PC-9 (cell line): ENCODE measurements at regions not wholly inside any gene's neighbourhood (a gene's known extent, or its start where the extent isn't known, plus 50 kb on each side); places are given as distances from the start of the nearest gene placed in this dataset.

Experiments
- BruUV-seq: library from RNA; stranded (reverse); fragments of 400-500 nt; replicated peaks from 2 replicates; lab custom pipeline; 2021; lab: Mats Ljungman, UMichigan
- CTCF ChIA-PET: fragments of 300-600 bp; sonication (Branson Sonifier 250); formaldehyde crosslinking; loops from one replicate; lab custom pipeline; 2022; ENCODE audit warnings: antibody characterized with exemption; lab: Charles Lee
- POLR2A ChIA-PET: fragments of 300-600 bp; sonication (Branson Sonifier 250); formaldehyde crosslinking; loops from one replicate; lab custom pipeline; 2022; ENCODE audit warnings: antibody characterized with exemption; ENCODE audit not compliant: unreplicated experiment; lab: Charles Lee
- DNase-seq, 2 experiments: peaks; one replicate each; pipeline versions ENCODE4 v3.0.0 to v3.0.0-alpha.2; 2015 to 2022; ENCODE audit warnings: mixed read lengths in 1 of 2
- H2AFZ ChIP-seq: fragments of 200-600 bp; sonication (generic); 2 replicates; pipeline ENCODE4 v1.8.1; 2017; ENCODE audit warnings: antibody characterized with exemption
- H3F3A ChIP-seq: fragments of 200-600 bp; sonication (generic); 2 replicates; pipeline ENCODE4 v1.8.1; 2017; ENCODE audit warnings: antibody characterized with exemption, mild to moderate bottlenecking, low read depth; ENCODE audit not compliant: insufficient read depth
- H3K27ac ChIP-seq: fragments of 200-600 bp; sonication (generic); 2 replicates; pipeline ENCODE4 v1.6.1; 2016; ENCODE audit warnings: mixed run types
- H3K27me3 ChIP-seq: fragments of 200-600 bp; sonication (generic); 2 replicates; pipeline ENCODE4 v1.6.1; 2016; ENCODE audit warnings: low read depth, mixed run types; ENCODE audit not compliant: insufficient read depth
- H3K36me3 ChIP-seq: fragments of 200-600 bp; sonication (generic); 2 replicates; pipeline ENCODE4 v1.6.1; 2016; ENCODE audit warnings: low read depth, mixed run types
- H3K4me1 ChIP-seq: fragments of 200-600 bp; sonication (generic); replicated peaks from 2 replicates; pipeline ENCODE4 v1.6.1; 2016; ENCODE audit warnings: mixed run types; ENCODE audit not compliant: insufficient read depth
- H3K4me2 ChIP-seq: fragments of 200-600 bp; sonication (generic); 2 replicates; pipeline ENCODE4 v1.6.1; 2017; ENCODE audit warnings: mixed run types
- H3K4me3 ChIP-seq: fragments of 200-600 bp; sonication (generic); 2 replicates; pipeline ENCODE4 v1.6.1; 2016; ENCODE audit warnings: mixed run types
- H3K79me2 ChIP-seq: fragments of 200-600 bp; sonication (generic); 2 replicates; pipeline ENCODE4 v1.6.1; 2017; ENCODE audit warnings: low read depth, mixed run types
- H3K9me2 ChIP-seq: fragments of 200-600 bp; sonication (generic); 2 replicates; pipeline ENCODE4 v1.8.1; 2017; ENCODE audit warnings: mild to moderate bottlenecking; ENCODE audit not compliant: insufficient read depth
- H3K9me3 ChIP-seq: fragments of 200-600 bp; sonication (generic); 2 replicates; pipeline ENCODE4 v1.8.1; 2016; ENCODE audit warnings: low read depth; ENCODE audit not compliant: insufficient read depth
- H4K20me1 ChIP-seq: fragments of 200-600 bp; sonication (generic); 2 replicates; pipeline ENCODE4 v1.8.1; 2017; ENCODE audit not compliant: insufficient read depth
- EZH2 ChIP-seq: fragments of 200-600 bp; sonication (generic); IDR thresholded peaks from 2 replicates; pipeline ENCODE4 v1.8.0; 2017; ENCODE audit warnings: antibody characterized with exemption, low read depth
- intact Hi-C: fragments of 100-400 bp; cut with micrococcal nuclease; formaldehyde crosslinking; loops from one replicate; pipeline ENCODE4 v1.10.0; 2022; ENCODE audit not compliant: unreplicated experiment
- TF ChIP-seq, protein P1 (sequence below): fragments of 200-600 bp; sonication (generic); conservative IDR thresholded peaks from 2 replicates; pipeline ENCODE4 v1.6.1; 2017; ENCODE audit warnings: mixed run types, antibody characterized with exemption, mild to moderate bottlenecking, moderate library complexity

DNA sequence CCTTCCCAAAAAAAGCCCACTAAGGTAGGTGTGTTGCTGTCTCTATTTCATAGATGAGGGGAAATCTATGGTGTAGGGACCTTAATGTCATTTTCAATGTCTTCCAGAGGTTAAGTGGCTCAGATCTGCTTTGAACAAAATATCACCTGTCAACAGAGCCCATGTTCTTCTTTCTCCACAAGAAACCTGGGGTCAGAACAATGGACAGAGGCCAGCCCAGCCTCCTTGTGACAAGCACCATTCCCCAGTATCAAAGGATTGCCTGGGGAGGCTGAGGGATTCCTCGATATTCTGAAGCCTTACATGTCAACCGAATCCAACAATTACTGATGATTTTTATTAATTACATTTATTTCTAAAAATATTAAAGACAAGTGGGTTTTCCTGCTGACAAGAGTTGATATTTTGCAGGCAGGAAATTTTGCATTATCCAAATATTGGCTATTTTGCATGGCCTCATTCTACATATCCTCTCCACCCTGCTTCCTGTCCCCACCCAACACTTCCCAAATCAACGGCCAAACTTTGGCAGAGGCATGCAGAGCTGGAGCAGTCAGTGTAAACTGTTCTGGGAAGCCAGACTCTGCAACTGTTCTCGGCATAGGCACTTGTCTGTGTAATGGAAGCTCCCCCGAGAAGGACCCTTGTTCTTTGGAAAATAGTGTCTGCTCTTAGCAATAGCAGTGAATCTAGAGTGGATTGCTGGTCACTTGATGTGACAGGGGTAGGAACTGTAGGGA is 281.5 kb downstream of the HS3ST3A1 start:
- Histone ChIP-seq H3K4me2 (no peak overlapping the region), H3K9me2 (no peaks in the 10 kb centered on the region), H4K20me1 (no peaks in the 10 kb centered on the region), H3K4me3 (no peak overlapping the region), H2AFZ (no peak overlapping the region), H3K4me1 (no peaks in the 10 kb centered on the region), H3K9me3 (no peaks in the 10 kb centered on the region), H3K36me3 (no peaks in the 10 kb centered on the region), H3F3A (no peaks in the 10 kb centered on the region), H3K27me3 (no peaks in the 10 kb centered on the region), H3K27ac (no peak overlapping the region), H3K79me2 (no peaks in the 10 kb centered on the region)
- DNase-seq = no peak
- no TSS peak for BruUV-seq
- TF ChIP-seq, protein P1, sequence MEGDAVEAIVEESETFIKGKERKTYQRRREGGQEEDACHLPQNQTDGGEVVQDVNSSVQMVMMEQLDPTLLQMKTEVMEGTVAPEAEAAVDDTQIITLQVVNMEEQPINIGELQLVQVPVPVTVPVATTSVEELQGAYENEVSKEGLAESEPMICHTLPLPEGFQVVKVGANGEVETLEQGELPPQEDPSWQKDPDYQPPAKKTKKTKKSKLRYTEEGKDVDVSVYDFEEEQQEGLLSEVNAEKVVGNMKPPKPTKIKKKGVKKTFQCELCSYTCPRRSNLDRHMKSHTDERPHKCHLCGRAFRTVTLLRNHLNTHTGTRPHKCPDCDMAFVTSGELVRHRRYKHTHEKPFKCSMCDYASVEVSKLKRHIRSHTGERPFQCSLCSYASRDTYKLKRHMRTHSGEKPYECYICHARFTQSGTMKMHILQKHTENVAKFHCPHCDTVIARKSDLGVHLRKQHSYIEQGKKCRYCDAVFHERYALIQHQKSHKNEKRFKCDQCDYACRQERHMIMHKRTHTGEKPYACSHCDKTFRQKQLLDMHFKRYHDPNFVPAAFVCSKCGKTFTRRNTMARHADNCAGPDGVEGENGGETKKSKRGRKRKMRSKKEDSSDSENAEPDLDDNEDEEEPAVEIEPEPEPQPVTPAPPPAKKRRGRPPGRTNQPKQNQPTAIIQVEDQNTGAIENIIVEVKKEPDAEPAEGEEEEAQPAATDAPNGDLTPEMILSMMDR = no peak
- TF ChIP-seq EZH2 = no peak
- intact Hi-C loops = no loop called here
- ChIA-PET POLR2A (no interaction called here), CTCF (no interaction called here)

DNA sequence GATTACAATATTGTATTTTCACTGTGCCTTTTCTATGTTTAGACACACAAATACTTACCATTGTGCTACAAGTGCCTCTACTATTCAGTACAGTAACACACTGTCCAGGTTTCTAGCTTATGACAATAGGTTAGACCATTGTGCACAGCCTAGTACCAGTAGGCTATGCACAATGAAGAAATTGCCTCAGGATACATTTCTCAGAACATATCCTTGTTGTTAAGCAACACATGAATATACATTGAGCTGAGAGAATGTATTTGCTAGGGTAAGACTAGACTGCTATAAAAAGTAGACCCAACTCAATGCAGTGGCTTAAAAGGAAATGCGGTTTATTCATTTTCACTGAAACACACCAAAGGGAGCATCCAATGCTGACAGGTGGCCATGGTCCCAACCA is 285.1 kb downstream of the HS3ST3A1 start:
- no peak for TF ChIP-seq EZH2
- TF ChIP-seq, protein P1 = no peak
- no peaks in the 10 kb centered on the region for H3K36me3 ChIP-seq
- no peak overlapping the region for H3K27ac ChIP-seq
- DNase-seq = no peak
- no peaks in the 10 kb centered on the region for H3K9me2 ChIP-seq
- no peak overlapping the region for H3K4me3 ChIP-seq
- CTCF ChIA-PET = no interaction called here
- no peaks in the 10 kb centered on the region for H3K9me3 ChIP-seq
- intact Hi-C loops = no loop called here
- H3K27me3 ChIP-seq = no peaks in the 10 kb centered on the region
- no peak overlapping the region for H3K4me2 ChIP-seq
- no TSS peak for BruUV-seq
- POLR2A ChIA-PET = no interaction called here
- no peak overlapping the region for H2AFZ ChIP-seq
- H3F3A ChIP-seq = no peaks in the 10 kb centered on the region
- H3K79me2 ChIP-seq = no peaks in the 10 kb centered on the region
- no peaks in the 10 kb centered on the region for H3K4me1 ChIP-seq
- no peaks in the 10 kb centered on the region for H4K20me1 ChIP-seq

- no peak for DNase-seq
- Histone ChIP-seq H3K4me2 (no peak overlapping the region), H4K20me1 (no peaks in the 10 kb centered on the region), H3K79me2 (no peaks in the 10 kb centered on the region), H3K9me2 (no peaks in the 10 kb centered on the region), H3K9me3 (no peaks in the 10 kb centered on the region), H2AFZ (no peak overlapping the region), H3K36me3 (no peaks in the 10 kb centered on the region), H3K27me3 (no peaks in the 10 kb centered on the region), H3F3A (no peaks in the 10 kb centered on the region), H3K4me3 (no peak overlapping the region), H3K27ac (no peak overlapping the region), H3K4me1 (no peaks in the 10 kb centered on the region)
- TF ChIP-seq, protein P1 = no peak
- no peak for TF ChIP-seq EZH2
- ChIA-PET CTCF (no interaction called here), POLR2A (no interaction called here)
- no TSS peak for BruUV-seq
- intact Hi-C loops = no loop called here
Measured at GRCh38 chr17:13311306-13311705, 290.4 kb downstream of the HS3ST3A1 start.
